ENCODE measurements at regions not wholly inside any gene's neighbourhood (a gene's known extent, or its start where the extent isn't known, plus 50 kb on each side); places are given as distances from the start of the nearest gene placed in this dataset.

DNA sequence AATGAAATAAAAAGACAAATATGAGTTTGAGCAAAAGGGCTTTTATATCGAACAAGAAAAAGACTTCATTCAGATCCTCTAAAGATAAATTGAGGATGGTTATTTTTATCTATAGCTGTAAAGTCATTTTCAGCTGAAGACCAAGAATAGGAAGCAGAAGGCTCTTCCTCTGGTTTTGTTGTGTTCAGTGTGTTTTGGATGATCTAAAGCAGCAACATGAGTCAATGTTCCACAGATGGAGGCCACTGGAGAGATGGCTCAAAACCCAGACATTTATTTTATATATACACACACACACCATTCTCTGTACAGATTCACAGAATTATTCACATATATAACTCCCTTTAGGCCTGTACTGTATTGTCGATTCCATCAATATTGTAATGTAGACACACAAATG lies 424.3 kb downstream of the MBD2 start:
- DNase-seq = no peak
- no peak overlapping the region for H3K4me3 Mint-ChIP-seq

DNA sequence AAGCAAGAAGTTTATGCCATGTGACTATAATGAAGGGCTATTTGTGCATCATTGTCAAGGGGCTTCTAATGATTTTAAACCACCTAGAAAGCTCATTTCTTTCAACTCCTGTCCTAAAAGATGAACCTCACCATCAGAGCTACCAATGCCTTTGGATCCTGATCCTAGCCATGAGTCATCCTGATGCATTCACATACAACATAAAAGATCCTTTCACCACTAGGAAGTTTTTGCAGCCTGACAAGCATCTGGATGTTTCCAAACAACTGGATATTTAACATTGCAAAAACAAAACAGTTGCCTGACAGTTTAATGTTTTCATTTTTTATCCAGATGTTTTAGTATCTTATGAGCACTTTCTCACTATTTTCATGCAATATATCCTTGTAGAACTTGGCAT lies 425.3 kb downstream of the MBD2 start:
- no peaks in the 10 kb centered on the region for H3K4me1 Mint-ChIP-seq (ENCODE audit: low read depth in 2 of 2)
- H3K27me3 Mint-ChIP-seq = no peaks in the 10 kb centered on the region
- no peak overlapping the region for H3K4me3 Mint-ChIP-seq
- H3K27ac Mint-ChIP-seq = no peak overlapping the region
- DNase-seq = no peak
- H3K9me3 Mint-ChIP-seq = peaks cover 5 to 8% of the 10 kb centered on the region in 2 donors
- ATAC-seq (replicated peaks) = no peak
- no peaks in the 10 kb centered on the region for H3K36me3 Mint-ChIP-seq (ENCODE audit: insufficient read depth)

More for the DNA sequence above, 424.3 kb downstream of the MBD2 start:
- no peaks in the 10 kb centered on the region for H3K4me1 Mint-ChIP-seq (ENCODE audit: low read depth in 2 of 2)
- no peak for ATAC-seq (replicated peaks)
- peaks cover 5 to 10% of the 10 kb centered on the region in 2 donors for H3K9me3 Mint-ChIP-seq
- H3K36me3 Mint-ChIP-seq (ENCODE audit: insufficient read depth) = no peaks in the 10 kb centered on the region
- H3K27me3 Mint-ChIP-seq = no peaks in the 10 kb centered on the region
- no peak overlapping the region for H3K27ac Mint-ChIP-seq

DNA sequence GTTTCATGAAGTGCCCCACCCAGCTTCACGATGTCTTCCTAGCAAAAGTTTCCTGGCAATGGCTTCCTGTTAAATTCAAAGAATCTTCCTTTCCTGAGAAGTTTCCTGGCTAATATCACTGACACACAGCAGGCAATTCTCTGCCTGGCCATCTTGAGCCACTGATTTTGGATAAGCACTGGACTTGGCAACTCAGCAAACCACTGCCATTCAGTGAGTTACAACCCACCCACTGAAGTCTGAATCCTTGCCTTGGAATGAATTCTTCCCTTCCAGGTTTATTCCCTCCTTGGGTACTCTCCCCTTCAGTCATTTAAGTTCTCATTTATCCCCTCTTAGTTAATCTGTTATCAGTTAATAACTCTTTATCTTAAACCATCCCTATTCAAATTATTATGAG lies 426.0 kb downstream of the MBD2 start:
- no peak for DNase-seq
- ATAC-seq (replicated peaks) = no peak
- Mint-ChIP-seq H3K27ac (no peak overlapping the region), H3K4me3 (no peak overlapping the region), H3K4me1 (ENCODE audit: low read depth in 2 of 2) (no peaks in the 10 kb centered on the region), H3K9me3 (peaks cover 5 to 8% of the 10 kb centered on the region in 2 donors), H3K27me3 (no peaks in the 10 kb centered on the region), H3K36me3 (ENCODE audit: insufficient read depth) (no peaks in the 10 kb centered on the region)

DNA sequence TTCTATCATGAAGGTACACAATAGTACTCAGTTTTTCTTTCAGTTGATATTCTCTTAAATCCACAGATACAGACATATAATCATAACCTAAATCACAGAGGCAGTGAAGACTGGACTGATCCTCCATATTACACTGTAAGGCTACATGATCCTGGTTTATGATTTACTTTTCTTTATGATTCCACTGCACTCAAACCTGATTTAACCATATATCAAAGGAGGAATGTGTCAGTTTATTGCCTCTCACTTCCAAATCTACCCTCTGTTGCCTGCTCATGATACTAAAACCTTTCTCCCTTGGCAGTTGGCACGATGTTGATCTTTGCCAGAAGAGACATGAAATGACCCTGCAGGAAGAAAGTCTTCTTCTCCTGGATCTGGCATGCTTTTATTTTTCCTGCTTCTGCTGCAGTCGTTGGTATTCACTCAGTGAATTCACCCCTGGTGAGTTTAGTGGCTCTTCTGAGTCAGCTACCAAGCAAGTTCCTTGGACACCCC lies 426.4 kb downstream of the MBD2 start:
- H3K27ac Mint-ChIP-seq = no peak overlapping the region
- no peaks in the 10 kb centered on the region for H3K36me3 Mint-ChIP-seq (ENCODE audit: insufficient read depth)
- H3K4me1 Mint-ChIP-seq (ENCODE audit: low read depth in 2 of 2) = no peaks in the 10 kb centered on the region
- H3K4me3 Mint-ChIP-seq = no peak overlapping the region
- H3K27me3 Mint-ChIP-seq = no peaks in the 10 kb centered on the region
- no peak for ATAC-seq (replicated peaks)
- H3K9me3 Mint-ChIP-seq = peaks cover 5 to 8% of the 10 kb centered on the region in 2 donors
- no peak for DNase-seq

DNA sequence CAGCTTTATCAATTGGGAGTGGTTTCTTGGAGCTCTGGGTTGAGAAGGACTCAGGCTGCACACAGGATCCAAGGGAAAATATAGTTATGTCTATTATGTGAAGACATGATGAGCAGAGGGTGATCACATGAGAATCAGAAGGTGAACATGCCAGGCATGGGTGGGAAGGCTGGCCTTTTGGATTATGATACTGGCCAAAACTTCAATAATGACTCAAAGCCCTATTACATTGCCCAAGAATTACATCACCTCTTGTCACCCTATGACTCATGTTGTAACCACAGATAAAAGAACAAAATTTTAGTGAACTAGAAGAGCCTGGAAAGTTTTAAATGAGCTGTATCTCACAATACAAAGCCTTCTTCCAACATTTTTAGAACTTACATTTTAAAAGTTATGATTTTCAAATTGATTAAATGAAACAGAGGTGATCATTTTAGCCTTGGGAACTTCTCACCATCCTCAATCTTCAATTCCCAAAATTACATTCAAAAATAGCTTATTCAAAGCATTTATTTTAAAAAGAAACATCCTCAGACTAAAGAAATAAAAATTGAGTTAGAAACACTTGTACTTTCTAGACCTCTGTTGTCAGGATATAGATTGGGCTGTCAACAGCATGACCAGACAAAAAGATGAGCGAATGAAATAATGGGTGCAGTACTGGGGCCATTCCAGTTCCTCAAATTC lies 428.3 kb downstream of the MBD2 start:
- no peak overlapping the region for H3K4me3 Mint-ChIP-seq
- DNase-seq (no peak), ATAC-seq (replicated peaks) (no peak)
- no peaks in the 10 kb centered on the region for H3K36me3 Mint-ChIP-seq (ENCODE audit: insufficient read depth)
- H3K27me3 Mint-ChIP-seq = no peaks in the 10 kb centered on the region
- no peak overlapping the region for H3K27ac Mint-ChIP-seq
- H3K4me1 Mint-ChIP-seq (ENCODE audit: low read depth in 2 of 2) = no peaks in the 10 kb centered on the region
- peaks cover 7 to 9% of the 10 kb centered on the region in 2 donors for H3K9me3 Mint-ChIP-seq

DNA sequence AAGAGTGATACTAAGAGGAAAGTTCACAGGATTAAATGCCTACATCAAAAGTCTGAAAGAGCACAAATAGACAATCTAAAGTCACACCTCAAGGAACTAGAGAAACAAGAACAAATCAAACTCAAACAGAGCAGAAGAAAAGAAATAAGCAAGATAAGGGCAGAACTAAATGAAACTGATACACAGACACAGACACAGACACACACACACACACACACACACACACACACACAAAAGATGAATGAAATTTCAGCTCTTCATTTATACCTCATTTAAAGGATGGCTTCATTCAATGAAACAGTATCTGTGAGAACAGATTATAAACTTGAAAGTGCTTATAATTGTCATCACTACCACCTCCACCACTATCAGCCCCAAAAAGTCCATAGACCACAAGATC lies 428.9 kb downstream of the MBD2 start:
- Mint-ChIP-seq H3K4me1 (ENCODE audit: low read depth in 2 of 2) (no peaks in the 10 kb centered on the region), H3K36me3 (ENCODE audit: insufficient read depth) (no peaks in the 10 kb centered on the region), H3K27ac (no peak overlapping the region), H3K9me3 (peaks cover 7 to 12% of the 10 kb centered on the region in 2 donors), H3K4me3 (no peak overlapping the region), H3K27me3 (no peaks in the 10 kb centered on the region)
- no peak for ATAC-seq (replicated peaks)
- DNase-seq = no peak

DNA sequence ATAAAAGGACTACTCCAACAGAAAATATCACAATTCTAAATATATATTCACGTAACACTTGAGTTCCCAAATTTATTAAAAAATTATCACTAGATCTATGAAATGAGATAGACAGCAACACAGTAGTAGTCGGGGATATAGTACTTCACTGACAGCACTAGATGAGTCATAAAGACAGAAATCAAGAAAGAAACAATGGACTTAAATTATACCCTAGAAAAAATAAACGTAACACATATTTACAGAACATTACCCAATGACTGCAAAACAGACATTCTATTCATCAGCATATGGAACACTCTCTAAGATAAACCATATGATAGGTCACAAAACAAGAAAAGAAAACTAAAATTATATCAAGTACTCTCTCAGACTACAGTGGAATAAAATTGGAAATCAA lies 429.4 kb downstream of the MBD2 start:
- Mint-ChIP-seq H3K9me3 (peaks cover 7 to 12% of the 10 kb centered on the region in 2 donors), H3K36me3 (ENCODE audit: insufficient read depth) (no peaks in the 10 kb centered on the region), H3K27me3 (no peaks in the 10 kb centered on the region), H3K4me1 (ENCODE audit: low read depth in 2 of 2) (no peaks in the 10 kb centered on the region), H3K4me3 (no peak overlapping the region), H3K27ac (no peak overlapping the region)
- DNase-seq (no peak), ATAC-seq (replicated peaks) (no peak)

DNA sequence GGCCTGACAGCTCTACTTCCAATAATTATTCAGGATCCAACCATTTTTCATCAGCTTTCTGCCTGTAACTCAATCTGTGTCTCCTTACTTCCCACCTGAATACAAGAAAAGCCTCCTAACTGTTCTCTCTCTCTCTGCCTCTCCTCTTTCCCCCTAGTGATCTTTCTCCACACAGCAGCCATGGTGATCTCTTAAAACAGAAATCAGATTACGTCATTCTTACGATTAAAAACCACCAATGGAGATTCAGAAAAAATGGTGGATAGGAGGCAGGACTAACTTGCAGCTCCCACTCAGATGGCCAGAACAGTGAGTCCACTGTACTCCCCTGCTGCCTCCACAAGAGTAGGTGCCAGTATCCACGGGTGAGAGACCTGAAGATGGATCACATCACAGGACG lies 431.7 kb downstream of the MBD2 start:
- ATAC-seq (replicated peaks) = no peak
- no peaks in the 10 kb centered on the region for H3K4me1 Mint-ChIP-seq (ENCODE audit: low read depth in 2 of 2)
- H3K27me3 Mint-ChIP-seq = no peaks in the 10 kb centered on the region
- no peak overlapping the region for H3K4me3 Mint-ChIP-seq
- H3K27ac Mint-ChIP-seq = no peak overlapping the region
- no peaks in the 10 kb centered on the region for H3K36me3 Mint-ChIP-seq (ENCODE audit: insufficient read depth)
- no peak for DNase-seq
- H3K9me3 Mint-ChIP-seq = peaks cover 4 to 12% of the 10 kb centered on the region in 2 donors

DNA sequence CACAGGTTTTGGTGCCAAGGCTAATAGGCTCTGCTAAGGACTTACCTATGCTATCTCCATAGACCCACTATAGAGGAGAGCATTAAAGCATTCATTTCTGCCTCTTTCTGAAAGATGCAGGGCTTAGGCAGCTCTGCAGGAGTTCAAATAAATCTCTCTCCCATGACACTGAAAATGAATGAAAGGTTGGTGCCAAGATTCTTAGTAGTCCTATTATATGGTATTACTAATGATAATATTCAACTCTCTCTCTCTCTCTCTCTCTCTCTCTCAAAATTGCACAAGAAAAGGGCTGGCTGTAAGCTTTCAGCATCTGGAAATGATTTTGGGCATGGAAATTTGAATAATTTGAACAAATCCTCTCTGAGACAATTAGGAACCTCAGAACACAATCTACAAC lies 433.7 kb downstream of the MBD2 start:
- Mint-ChIP-seq H3K36me3 (ENCODE audit: insufficient read depth) (no peaks in the 10 kb centered on the region), H3K4me1 (ENCODE audit: low read depth in 2 of 2) (no peaks in the 10 kb centered on the region)

DNA sequence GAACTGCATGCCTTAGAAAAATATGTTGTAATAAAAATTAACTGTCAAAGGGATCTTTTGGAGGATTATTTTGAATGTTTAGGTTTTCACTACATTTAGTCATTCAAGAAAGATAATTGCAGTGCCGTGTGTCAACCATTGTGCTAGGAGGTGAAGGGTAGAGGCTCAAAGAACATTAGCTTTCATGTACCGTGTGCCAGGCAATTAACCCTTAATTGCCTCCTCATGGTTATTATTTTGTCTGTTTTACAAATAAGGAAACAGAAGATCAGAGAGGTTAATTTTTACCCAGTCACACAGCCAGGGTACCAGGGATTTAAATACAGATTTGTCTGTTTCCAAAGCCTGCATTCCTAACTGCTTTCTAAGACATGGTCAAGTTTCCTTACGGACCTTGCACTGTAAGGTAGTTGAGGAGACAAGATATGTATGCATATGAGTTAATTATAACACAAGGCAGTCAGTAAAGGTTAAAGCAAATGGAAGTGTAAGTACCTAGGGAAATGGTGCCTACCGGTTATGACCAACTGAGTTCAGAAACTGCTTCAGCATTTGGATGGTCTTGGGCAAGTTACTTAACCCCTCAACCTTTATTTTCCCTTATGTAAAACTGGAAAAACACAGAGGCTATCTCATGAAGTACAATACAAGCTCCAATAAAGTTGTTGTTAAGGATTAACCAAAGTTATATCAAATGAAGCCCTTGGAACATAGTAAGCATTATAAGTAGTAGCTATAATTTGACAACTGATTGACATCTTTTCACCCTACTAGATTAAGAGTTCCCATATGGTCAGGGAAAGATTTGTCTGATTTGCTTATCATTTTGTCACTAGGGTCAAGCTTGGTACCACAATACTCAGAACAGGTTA lies 434.9 kb downstream of the MBD2 start:
- peaks cover 5 to 15% of the 10 kb centered on the region in 2 donors for H3K9me3 Mint-ChIP-seq
- no peak for ATAC-seq (replicated peaks)
- H3K27me3 Mint-ChIP-seq = no peaks in the 10 kb centered on the region
- no peak overlapping the region for H3K27ac Mint-ChIP-seq
- no peak overlapping the region for H3K4me3 Mint-ChIP-seq
- no peak for DNase-seq
- H3K4me1 Mint-ChIP-seq (ENCODE audit: low read depth in 2 of 2) = no peaks in the 10 kb centered on the region
- no peaks in the 10 kb centered on the region for H3K36me3 Mint-ChIP-seq (ENCODE audit: insufficient read depth)

More for the DNA sequence above, 433.7 kb downstream of the MBD2 start:
- ATAC-seq (replicated peaks) (no peak), DNase-seq (no peak)
- no peak overlapping the region for H3K4me3 Mint-ChIP-seq
- H3K27ac Mint-ChIP-seq = no peak overlapping the region
- peaks cover 4 to 22% of the 10 kb centered on the region in 2 donors for H3K9me3 Mint-ChIP-seq
- no peaks in the 10 kb centered on the region for H3K27me3 Mint-ChIP-seq

DNA sequence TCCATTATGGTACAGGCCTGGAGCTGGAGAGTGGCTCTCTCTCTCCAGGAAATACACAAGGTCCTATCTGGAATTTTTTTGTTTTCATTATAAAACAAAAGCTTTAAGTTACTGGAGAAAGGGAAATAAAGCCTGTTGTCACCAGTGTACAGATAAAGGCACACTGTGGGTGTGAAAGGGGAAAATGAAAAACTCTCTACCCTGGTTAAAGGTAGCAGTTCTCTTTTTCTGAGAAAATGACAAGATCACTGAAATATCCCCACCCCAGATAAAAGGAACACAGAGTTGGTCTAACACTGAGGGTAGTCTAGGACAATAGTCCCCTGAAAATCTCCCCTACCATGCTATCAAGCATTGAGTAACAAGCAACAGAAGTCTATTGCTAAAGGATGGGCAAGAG lies 438.7 kb downstream of the MBD2 start:
- H3K9me3 Mint-ChIP-seq = peaks cover 4 to 11% of the 10 kb centered on the region in 2 donors
- no peak for ATAC-seq (replicated peaks)
- H3K27me3 Mint-ChIP-seq = no peaks in the 10 kb centered on the region
- no peaks in the 10 kb centered on the region for H3K36me3 Mint-ChIP-seq (ENCODE audit: insufficient read depth)
- no peak overlapping the region for H3K27ac Mint-ChIP-seq
- no peak for DNase-seq
- H3K4me3 Mint-ChIP-seq = no peak overlapping the region
- no peaks in the 10 kb centered on the region for H3K4me1 Mint-ChIP-seq (ENCODE audit: low read depth in 2 of 2)

DNA sequence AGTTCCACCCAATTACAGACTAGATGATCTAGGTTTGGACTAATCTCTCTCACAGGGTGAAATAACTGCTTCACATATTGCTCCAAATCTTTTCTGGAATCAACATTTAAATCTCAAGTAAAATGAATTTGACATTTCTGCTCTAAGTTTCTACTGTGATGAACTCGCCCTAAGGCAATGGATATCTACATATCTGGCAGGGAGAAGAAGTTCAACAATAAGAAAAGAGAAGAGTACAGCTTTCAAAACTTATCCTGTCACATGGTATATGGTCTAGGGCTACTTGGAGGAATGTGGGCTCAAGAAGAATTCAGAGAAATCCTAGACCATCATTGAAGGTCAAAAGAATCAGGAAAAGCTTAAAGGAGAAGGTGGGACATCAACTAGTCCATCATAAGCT lies 440.2 kb downstream of the MBD2 start:
- no peaks in the 10 kb centered on the region for H3K27me3 Mint-ChIP-seq
- no peak overlapping the region for H3K27ac Mint-ChIP-seq
- H3K4me1 Mint-ChIP-seq (ENCODE audit: low read depth in 2 of 2) = no peaks in the 10 kb centered on the region
- DNase-seq = no peak
- no peak overlapping the region for H3K4me3 Mint-ChIP-seq
- peaks cover 11 to 19% of the 10 kb centered on the region in 2 donors for H3K9me3 Mint-ChIP-seq
- no peak for ATAC-seq (replicated peaks)
- H3K36me3 Mint-ChIP-seq (ENCODE audit: insufficient read depth) = no peaks in the 10 kb centered on the region

DNA sequence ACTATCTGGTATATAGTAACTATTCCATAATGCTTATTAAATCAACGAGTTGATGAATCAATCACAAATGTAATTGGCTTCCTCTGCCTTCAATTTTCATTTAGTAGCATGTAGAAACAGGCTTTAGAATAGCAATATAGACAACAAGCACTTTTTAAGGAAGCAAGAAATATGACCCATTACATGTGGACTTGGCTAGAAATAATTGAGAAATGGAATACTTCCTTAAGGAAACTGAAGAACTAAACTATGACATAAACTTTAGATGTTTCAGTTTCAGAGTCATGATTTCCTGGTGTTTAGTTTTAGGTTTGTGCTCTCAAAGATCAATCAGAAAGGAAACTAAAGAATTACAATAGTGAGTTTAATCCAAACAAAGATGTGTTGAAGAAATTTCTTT lies 443.8 kb downstream of the MBD2 start:
- ATAC-seq (replicated peaks) = no peak
- Mint-ChIP-seq H3K36me3 (ENCODE audit: insufficient read depth) (no peaks in the 10 kb centered on the region), H3K4me1 (ENCODE audit: low read depth in 2 of 2) (no peaks in the 10 kb centered on the region)

DNA sequence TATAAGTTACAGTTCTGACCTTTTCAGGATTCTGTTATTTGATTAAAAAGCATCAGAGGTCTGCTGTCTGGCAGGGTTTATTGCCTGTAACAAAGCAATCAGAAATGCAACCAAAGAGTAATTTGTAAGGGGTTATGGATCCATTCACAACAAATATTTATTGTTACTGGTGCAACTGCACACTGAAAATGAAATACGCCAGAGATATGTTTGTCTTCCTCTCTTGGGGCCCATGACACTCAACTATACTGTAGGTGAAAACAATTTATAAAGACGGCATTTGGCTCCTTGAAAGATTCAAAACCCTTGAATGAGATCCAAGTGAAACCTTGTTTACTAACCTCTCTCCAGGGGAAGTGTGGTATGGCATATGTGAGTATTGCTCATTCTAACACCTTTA lies 452.2 kb downstream of the MBD2 start:
- DNase-seq (no peak), ATAC-seq (replicated peaks) (no peak)
- Mint-ChIP-seq H3K27me3 (no peaks in the 10 kb centered on the region), H3K36me3 (ENCODE audit: insufficient read depth) (peaks cover 2% of the 10 kb centered on the region), H3K9me3 (peaks cover 5 to 14% of the 10 kb centered on the region in 2 donors), H3K27ac (no peak overlapping the region), H3K4me3 (no peak overlapping the region), H3K4me1 (ENCODE audit: low read depth in 2 of 2) (no peaks in the 10 kb centered on the region)

More for the DNA sequence above, 443.8 kb downstream of the MBD2 start:
- Mint-ChIP-seq H3K27ac (no peak overlapping the region), H3K27me3 (no peaks in the 10 kb centered on the region), H3K9me3 (peaks cover 8 to 14% of the 10 kb centered on the region in 2 donors), H3K4me3 (no peak overlapping the region)
- DNase-seq = no peak

Measured in effector memory CD8-positive, alpha-beta T cell (primary cell).